ENCODE measurements at regions not wholly inside any gene's neighbourhood (a gene's known extent, or its start where the extent isn't known, plus 50 kb on each side); places are given as distances from the start of the nearest gene placed in this dataset.
"Not testable (repeated sequence)": the region's sequence is repeated elsewhere in the genome, so short reads cannot be mapped to it uniquely, and the experiment has no call there.

GRCh38 chr4:132709056-132709455 is 440.0 kb upstream of the PCDH10 start:
- DNase-seq = no peak

GRCh38 chr4:132710971-132711370 is 438.1 kb upstream of the PCDH10 start:
- DNase-seq = no peak

- DNase-seq = no peak
These were observed 411.8 kb upstream of the PCDH10 start for GRCh38 chr4:132737344-132737743.

- DNase-seq = no peak
These were observed 389.8 kb upstream of the PCDH10 start for GRCh38 chr4:132759199-132759780.

GRCh38 chr4:132763465-132763864 is 385.6 kb upstream of the PCDH10 start:
- no peak for DNase-seq

GRCh38 chr4:132767901-132768300 is 381.2 kb upstream of the PCDH10 start:
- no peak for DNase-seq

- DNase-seq = no peak
These were observed 378.3 kb upstream of the PCDH10 start for GRCh38 chr4:132770776-132771175.

GRCh38 chr4:132792310-132792709 is 356.8 kb upstream of the PCDH10 start:
- no peak for DNase-seq

- DNase-seq = no peak
These were observed 351.2 kb upstream of the PCDH10 start for GRCh38 chr4:132797856-132798255.

GRCh38 chr4:132809298-132810032 is 339.6 kb upstream of the PCDH10 start:
- DNase-seq = no peak

GRCh38 chr4:132813061-132813460 is 336.0 kb upstream of the PCDH10 start:
- DNase-seq = not testable (repeated sequence)

GRCh38 chr4:132818091-132818490 is 331.0 kb upstream of the PCDH10 start:
- DNase-seq = no peak

GRCh38 chr4:132823419-132823818 is 325.7 kb upstream of the PCDH10 start:
- DNase-seq = no peak

- DNase-seq = no peak
These were observed 324.3 kb upstream of the PCDH10 start for GRCh38 chr4:132824761-132825160.

GRCh38 chr4:132827522-132827921 is 321.6 kb upstream of the PCDH10 start:
- DNase-seq = no peak

GRCh38 chr4:132838244-132838643 is 310.9 kb upstream of the PCDH10 start:
- DNase-seq = no peak

GRCh38 chr4:132839070-132839469 is 310.0 kb upstream of the PCDH10 start:
- DNase-seq = no peak

GRCh38 chr4:132859929-132860328 is 289.2 kb upstream of the PCDH10 start:
- no peak for DNase-seq

GRCh38 chr4:132860976-132861375 is 288.1 kb upstream of the PCDH10 start:
- no peak for DNase-seq

GRCh38 chr4:132863619-132864018 is 285.5 kb upstream of the PCDH10 start:
- DNase-seq = no peak

GRCh38 chr4:132865458-132865857 is 283.6 kb upstream of the PCDH10 start:
- DNase-seq = no peak

GRCh38 chr4:132865922-132866321 is 283.2 kb upstream of the PCDH10 start:
- DNase-seq = no peak

GRCh38 chr4:132866616-132867015 is 282.5 kb upstream of the PCDH10 start:
- DNase-seq = no peak

- DNase-seq = no peak
These were observed 255.3 kb upstream of the PCDH10 start for GRCh38 chr4:132893787-132894186.

- no peak for DNase-seq
These were observed 247.9 kb upstream of the PCDH10 start for GRCh38 chr4:132901224-132901623.

All from COR-L47 (cell line).